NCI-H460 (cell line): ENCODE measurements at regions not wholly inside any gene's neighbourhood (a gene's known extent, or its start where the extent isn't known, plus 50 kb on each side); places are given as distances from the start of the nearest gene placed in this dataset.

Source experiments
- DNase-seq: peaks from one replicate; pipeline ENCODE4 v3.0.0-alpha.2; 2016; ENCODE audit warnings: low read depth; ENCODE audit errors: extremely low read depth

GRCh38 chr2:15762449-15762848 lies 170.8 kb downstream of the DDX1 start:
- DNase-seq = no peak

- DNase-seq = no peak
Observed at GRCh38 chr2:15763106-15763821, 171.6 kb downstream of the DDX1 start.

- no peak for DNase-seq
Observed at GRCh38 chr2:15763822-15764682, 172.4 kb downstream of the DDX1 start.

GRCh38 chr2:15764683-15765011 lies 173.0 kb downstream of the DDX1 start:
- DNase-seq = no peak

- DNase-seq = no peak
Observed at GRCh38 chr2:15765211-15765610, 173.5 kb downstream of the DDX1 start.

- no peak for DNase-seq
Observed at GRCh38 chr2:15765686-15766302, 174.1 kb downstream of the DDX1 start.

GRCh38 chr2:15766303-15766861 lies 174.0 kb upstream of the MYCN start:
- DNase-seq = no peak

- DNase-seq = no peak
Observed at GRCh38 chr2:15766911-15767597, 173.3 kb upstream of the MYCN start.

- no peak for DNase-seq
Observed at GRCh38 chr2:15767679-15768078, 172.7 kb upstream of the MYCN start.

- no peak for DNase-seq
Observed at GRCh38 chr2:15768142-15768541, 172.2 kb upstream of the MYCN start.

GRCh38 chr2:15768615-15769014 lies 171.7 kb upstream of the MYCN start:
- DNase-seq = no peak

GRCh38 chr2:15769235-15769634 lies 171.1 kb upstream of the MYCN start:
- no peak for DNase-seq

- no peak for DNase-seq
Observed at GRCh38 chr2:15769676-15770547, 170.4 kb upstream of the MYCN start.

- DNase-seq = no peak
Observed at GRCh38 chr2:15770606-15771005, 169.7 kb upstream of the MYCN start.

GRCh38 chr2:15771124-15771523 lies 169.2 kb upstream of the MYCN start:
- DNase-seq = no peak

- no peak for DNase-seq
Observed at GRCh38 chr2:15772086-15772595, 168.2 kb upstream of the MYCN start.

GRCh38 chr2:15772681-15773080 lies 167.7 kb upstream of the MYCN start:
- no peak for DNase-seq

- no peak for DNase-seq
Observed at GRCh38 chr2:15773204-15773603, 167.1 kb upstream of the MYCN start.

GRCh38 chr2:15773846-15774245 lies 166.5 kb upstream of the MYCN start:
- DNase-seq = no peak
